Loucy (cell line): ENCODE measurements at regions not wholly inside any gene's neighbourhood (a gene's known extent, or its start where the extent isn't known, plus 50 kb on each side); places are given as distances from the start of the nearest gene placed in this dataset.

Experiments used
- H2AFZ ChIP-seq: fragments of 200-600 bp; sonication (generic); 2 replicates; pipeline ENCODE4 v1.6.0; 2016; ENCODE audit warnings: antibody characterized with exemption, mild to moderate bottlenecking, low read length, moderate library complexity
- H3F3A ChIP-seq: fragments of 200-600 bp; 2 replicates; pipeline ENCODE4 v1.6.0; 2016; ENCODE audit warnings: antibody characterized with exemption, low read depth, mild to moderate bottlenecking
- H3K27me3 ChIP-seq: fragments of 200-600 bp; sonication (generic); 2 replicates; pipeline ENCODE4 v1.6.1; 2014; ENCODE audit warnings: low read length, mild to moderate bottlenecking; ENCODE audit not compliant: insufficient read depth, poor library complexity, severe bottlenecking
- H3K36me3 ChIP-seq: fragments of 200-600 bp; sonication (generic); 2 replicates; pipeline ENCODE4 v1.6.1; 2016; ENCODE audit warnings: low read length; ENCODE audit not compliant: insufficient read depth
- H3K4me1 ChIP-seq: fragments of 200-600 bp; sonication (generic); 2 replicates; pipeline ENCODE4 v1.5.1; 2014; ENCODE audit warnings: low read length, mild to moderate bottlenecking; ENCODE audit not compliant: insufficient read depth, poor library complexity, severe bottlenecking
- H3K4me2 ChIP-seq: fragments of 200-600 bp; sonication (generic); 2 replicates; pipeline ENCODE4 v1.6.0; 2014; ENCODE audit warnings: antibody characterized with exemption, low read length, low read depth, mild to moderate bottlenecking; ENCODE audit not compliant: poor library complexity, severe bottlenecking
- H3K4me3 ChIP-seq: fragments of 200-600 bp; sonication (generic); 2 replicates; pipeline ENCODE4 v1.5.1; 2014; ENCODE audit warnings: low read length, mild to moderate bottlenecking, mixed read lengths; ENCODE audit not compliant: poor library complexity, severe bottlenecking
- H3K79me2 ChIP-seq: fragments of 200-600 bp; sonication (generic); 2 replicates; pipeline ENCODE4 v1.6.1; 2014; ENCODE audit warnings: low read length; ENCODE audit not compliant: insufficient read depth
- H3K9ac ChIP-seq: fragments of 200-600 bp; sonication (generic); 2 replicates; pipeline ENCODE4 v1.6.0; 2014; ENCODE audit warnings: mild to moderate bottlenecking, low read depth, low read length, moderate library complexity; ENCODE audit not compliant: poor library complexity, severe bottlenecking
- H3K9me2 ChIP-seq: fragments of 200-600 bp; sonication (generic); replicated peaks from 2 replicates; pipeline ENCODE4 v1.6.1; 2016; ENCODE audit warnings: low read depth, low read length, mixed read lengths
- H3K9me3 ChIP-seq: fragments of 200-600 bp; sonication (generic); 2 replicates; pipeline ENCODE4 v1.6.1; 2014; ENCODE audit warnings: mild to moderate bottlenecking, antibody characterized with exemption, low read length, low read depth; ENCODE audit not compliant: insufficient read depth
- H4K20me1 ChIP-seq: fragments of 200-600 bp; sonication (generic); 2 replicates; pipeline ENCODE4 v1.6.0; 2014; ENCODE audit warnings: antibody characterized with exemption, low read length, mild to moderate bottlenecking; ENCODE audit not compliant: insufficient read depth, poor library complexity, severe bottlenecking
- EZH2phosphoT487 ChIP-seq: fragments of 200-600 bp; IDR thresholded peaks from 2 replicates; pipeline ENCODE4 v1.6.1; 2018; ENCODE audit warnings: antibody characterized with exemption, mild to moderate bottlenecking, moderate library complexity, borderline replicate concordance
- TF ChIP-seq, protein P1 (sequence below): fragments of 200-600 bp; sonication (generic); conservative IDR thresholded peaks from 2 replicates; pipeline ENCODE4 v1.5.1; 2014; ENCODE audit warnings: mild to moderate bottlenecking, antibody characterized with exemption, low read length

DNA sequence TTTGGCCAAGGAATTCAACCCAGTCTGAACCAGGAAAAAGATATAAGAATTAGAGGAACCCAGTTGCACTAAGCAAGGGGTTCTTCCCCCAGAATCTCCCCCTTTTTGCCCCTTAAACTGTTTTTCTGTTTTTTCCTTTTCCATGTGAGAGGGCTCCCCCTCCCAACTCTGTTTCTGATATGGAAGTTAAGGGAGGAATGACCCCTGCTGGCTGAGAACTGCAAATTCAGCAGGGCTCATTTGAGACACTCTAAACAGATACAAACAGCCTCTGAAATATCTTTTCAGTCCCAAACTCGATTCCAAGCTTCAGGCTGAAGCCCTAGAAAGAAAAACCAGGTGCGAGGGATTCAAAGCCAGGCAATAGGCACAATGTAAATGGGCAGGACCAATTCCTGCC, 132.7 kb downstream of the SLC41A2 start:
- no peak overlapping the region for H3K4me3 ChIP-seq
- no peaks in the 10 kb centered on the region for H3K27me3 ChIP-seq
- TF ChIP-seq, protein P1, sequence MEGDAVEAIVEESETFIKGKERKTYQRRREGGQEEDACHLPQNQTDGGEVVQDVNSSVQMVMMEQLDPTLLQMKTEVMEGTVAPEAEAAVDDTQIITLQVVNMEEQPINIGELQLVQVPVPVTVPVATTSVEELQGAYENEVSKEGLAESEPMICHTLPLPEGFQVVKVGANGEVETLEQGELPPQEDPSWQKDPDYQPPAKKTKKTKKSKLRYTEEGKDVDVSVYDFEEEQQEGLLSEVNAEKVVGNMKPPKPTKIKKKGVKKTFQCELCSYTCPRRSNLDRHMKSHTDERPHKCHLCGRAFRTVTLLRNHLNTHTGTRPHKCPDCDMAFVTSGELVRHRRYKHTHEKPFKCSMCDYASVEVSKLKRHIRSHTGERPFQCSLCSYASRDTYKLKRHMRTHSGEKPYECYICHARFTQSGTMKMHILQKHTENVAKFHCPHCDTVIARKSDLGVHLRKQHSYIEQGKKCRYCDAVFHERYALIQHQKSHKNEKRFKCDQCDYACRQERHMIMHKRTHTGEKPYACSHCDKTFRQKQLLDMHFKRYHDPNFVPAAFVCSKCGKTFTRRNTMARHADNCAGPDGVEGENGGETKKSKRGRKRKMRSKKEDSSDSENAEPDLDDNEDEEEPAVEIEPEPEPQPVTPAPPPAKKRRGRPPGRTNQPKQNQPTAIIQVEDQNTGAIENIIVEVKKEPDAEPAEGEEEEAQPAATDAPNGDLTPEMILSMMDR: peak; percentile 36
- TF ChIP-seq EZH2phosphoT487: no peak
- no peaks in the 10 kb centered on the region for H3K4me1 ChIP-seq
- no peak overlapping the region for H2AFZ ChIP-seq
- no peaks in the 10 kb centered on the region for H3F3A ChIP-seq
- no peaks in the 10 kb centered on the region for H3K36me3 ChIP-seq
- H3K9me2 ChIP-seq: no peaks in the 10 kb centered on the region
- no peak overlapping the region for H3K4me2 ChIP-seq
- H4K20me1 ChIP-seq: no peaks in the 10 kb centered on the region
- H3K79me2 ChIP-seq: no peaks in the 10 kb centered on the region
- H3K9ac ChIP-seq: no peak overlapping the region
- H3K9me3 ChIP-seq: peaks cover 10% of the 10 kb centered on the region; the same call in 1 of the 2 replicates

DNA sequence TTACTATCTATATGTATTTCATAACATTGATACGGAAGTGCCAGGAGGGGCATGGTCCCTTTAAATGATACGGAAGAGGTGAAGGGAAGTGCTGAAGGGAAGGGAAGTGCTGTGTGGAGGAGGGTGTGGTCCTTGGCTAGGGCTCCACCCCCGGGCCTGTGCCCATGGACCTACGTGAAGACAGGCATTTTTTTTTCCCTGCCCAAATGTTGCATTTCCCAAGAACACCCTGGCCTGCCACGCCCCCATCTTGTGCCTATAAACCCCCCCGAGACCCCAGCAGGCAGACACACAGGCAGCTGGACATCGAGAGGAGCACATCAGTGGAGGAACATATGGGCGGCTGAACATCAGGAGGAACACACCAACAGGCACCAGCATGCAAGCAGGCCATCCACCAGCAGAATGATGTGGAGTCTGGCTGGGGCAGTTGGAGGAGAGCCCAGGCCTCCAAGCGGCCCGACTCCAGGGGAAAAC, 134.1 kb downstream of the SLC41A2 start:
- TF ChIP-seq, protein P1: no peak
- TF ChIP-seq EZH2phosphoT487: no peak
- no peaks in the 10 kb centered on the region for H3K9me2 ChIP-seq
- no peak overlapping the region for H3K4me3 ChIP-seq
- no peak overlapping the region for H3K9ac ChIP-seq
- H2AFZ ChIP-seq: no peak overlapping the region
- H4K20me1 ChIP-seq: no peaks in the 10 kb centered on the region
- no peaks in the 10 kb centered on the region for H3K79me2 ChIP-seq
- H3K36me3 ChIP-seq: no peaks in the 10 kb centered on the region
- H3K27me3 ChIP-seq: no peaks in the 10 kb centered on the region
- H3K4me1 ChIP-seq: no peaks in the 10 kb centered on the region
- H3F3A ChIP-seq: no peaks in the 10 kb centered on the region
- H3K4me2 ChIP-seq: no peak overlapping the region
- H3K9me3 ChIP-seq: peaks cover 10% of the 10 kb centered on the region; the same call in 1 of the 2 replicates

DNA sequence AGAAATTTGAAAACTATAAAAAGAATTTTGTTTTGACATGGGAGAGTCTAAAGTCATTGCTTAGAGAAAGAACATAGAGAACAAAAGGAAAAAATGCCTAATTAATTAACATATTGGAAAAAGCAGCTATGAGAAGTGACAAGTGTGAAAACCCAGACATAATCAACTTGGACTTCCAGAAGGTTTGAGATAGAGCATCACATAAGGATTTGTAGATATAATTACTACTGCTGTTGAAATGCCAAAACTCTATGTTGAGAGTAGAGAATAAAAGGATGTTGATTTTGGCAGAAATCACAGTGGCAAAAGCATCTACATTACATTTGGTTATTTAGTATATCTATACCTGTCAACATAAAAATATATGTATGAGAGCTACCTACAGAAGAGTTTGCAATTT, 135.1 kb downstream of the SLC41A2 start:
- H3K4me1 ChIP-seq: no peaks in the 10 kb centered on the region

More for the DNA sequence above, 135.1 kb downstream of the SLC41A2 start:
- Histone ChIP-seq H3K27me3 (no peaks in the 10 kb centered on the region), H4K20me1 (no peaks in the 10 kb centered on the region), H3K4me3 (no peak overlapping the region), H3K9me2 (no peaks in the 10 kb centered on the region), H3K9ac (no peak overlapping the region), H3K9me3 (peaks cover 10% of the 10 kb centered on the region; the same call in 1 of the 2 replicates), H2AFZ (no peak overlapping the region), H3K79me2 (no peaks in the 10 kb centered on the region), H3K4me2 (no peak overlapping the region), H3F3A (no peaks in the 10 kb centered on the region), H3K36me3 (no peaks in the 10 kb centered on the region)
- no peak for TF ChIP-seq EZH2phosphoT487
- TF ChIP-seq, protein P1: no peak
